PFSK-1 (cell line): ENCODE measurements at regions not wholly inside any gene's neighbourhood (a gene's known extent, or its start where the extent isn't known, plus 50 kb on each side); places are given as distances from the start of the nearest gene placed in this dataset.

Experiments used
- POLR2AphosphoS5 ChIP-seq: IDR thresholded peaks from 2 replicates; pipeline ENCODE4 v1.6.1; 2012; ENCODE audit warnings: low read depth, mild to moderate bottlenecking, control low read depth, low read length, moderate library complexity
- SIN3A ChIP-seq: IDR thresholded peaks from 2 replicates; pipeline ENCODE4 v1.6.1; 2012; ENCODE audit warnings: mild to moderate bottlenecking, low read length, moderate library complexity, borderline replicate concordance; ENCODE audit not compliant: insufficient read depth
- TAF1 ChIP-seq: IDR thresholded peaks from 2 replicates; pipeline ENCODE4 v1.6.1; 2012; ENCODE audit warnings: low read length, control low read depth, borderline replicate concordance; ENCODE audit not compliant: insufficient read depth
- TF ChIP-seq, protein P1 (sequence below), 2 experiments: IDR thresholded peaks; 2 replicates each; pipeline versions ENCODE4 v1.6.1 to v1.8.0; 2011 to 2012; ENCODE audit warnings: low read depth in 2 of 2, low read length in 2 of 2, control low read depth in 1 of 2, inconsistent platforms in 1 of 2, mild to moderate bottlenecking in 1 of 2, moderate library complexity in 1 of 2; ENCODE audit not compliant: insufficient read depth in 1 of 2

DNA sequence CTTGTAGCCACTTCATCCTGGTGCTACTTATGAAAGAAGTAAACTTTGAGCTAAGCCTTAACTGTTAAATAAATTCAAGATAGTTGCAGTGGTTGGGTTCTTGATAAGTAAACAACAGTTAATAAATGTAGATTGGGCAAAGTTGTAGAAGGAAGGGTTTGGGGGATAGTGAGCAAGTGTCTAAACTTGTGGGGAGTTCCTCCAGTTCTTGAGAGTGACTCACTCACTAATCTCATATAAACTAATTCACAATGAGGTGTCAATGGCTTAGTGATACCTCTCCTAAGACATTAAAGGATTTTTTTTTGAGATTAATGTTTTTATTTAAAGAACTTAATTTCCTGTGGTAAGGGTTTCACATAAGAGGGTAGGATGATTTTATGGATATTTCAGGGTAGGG, 507.4 kb downstream of the BMP2 start:
- TF ChIP-seq, protein P1, sequence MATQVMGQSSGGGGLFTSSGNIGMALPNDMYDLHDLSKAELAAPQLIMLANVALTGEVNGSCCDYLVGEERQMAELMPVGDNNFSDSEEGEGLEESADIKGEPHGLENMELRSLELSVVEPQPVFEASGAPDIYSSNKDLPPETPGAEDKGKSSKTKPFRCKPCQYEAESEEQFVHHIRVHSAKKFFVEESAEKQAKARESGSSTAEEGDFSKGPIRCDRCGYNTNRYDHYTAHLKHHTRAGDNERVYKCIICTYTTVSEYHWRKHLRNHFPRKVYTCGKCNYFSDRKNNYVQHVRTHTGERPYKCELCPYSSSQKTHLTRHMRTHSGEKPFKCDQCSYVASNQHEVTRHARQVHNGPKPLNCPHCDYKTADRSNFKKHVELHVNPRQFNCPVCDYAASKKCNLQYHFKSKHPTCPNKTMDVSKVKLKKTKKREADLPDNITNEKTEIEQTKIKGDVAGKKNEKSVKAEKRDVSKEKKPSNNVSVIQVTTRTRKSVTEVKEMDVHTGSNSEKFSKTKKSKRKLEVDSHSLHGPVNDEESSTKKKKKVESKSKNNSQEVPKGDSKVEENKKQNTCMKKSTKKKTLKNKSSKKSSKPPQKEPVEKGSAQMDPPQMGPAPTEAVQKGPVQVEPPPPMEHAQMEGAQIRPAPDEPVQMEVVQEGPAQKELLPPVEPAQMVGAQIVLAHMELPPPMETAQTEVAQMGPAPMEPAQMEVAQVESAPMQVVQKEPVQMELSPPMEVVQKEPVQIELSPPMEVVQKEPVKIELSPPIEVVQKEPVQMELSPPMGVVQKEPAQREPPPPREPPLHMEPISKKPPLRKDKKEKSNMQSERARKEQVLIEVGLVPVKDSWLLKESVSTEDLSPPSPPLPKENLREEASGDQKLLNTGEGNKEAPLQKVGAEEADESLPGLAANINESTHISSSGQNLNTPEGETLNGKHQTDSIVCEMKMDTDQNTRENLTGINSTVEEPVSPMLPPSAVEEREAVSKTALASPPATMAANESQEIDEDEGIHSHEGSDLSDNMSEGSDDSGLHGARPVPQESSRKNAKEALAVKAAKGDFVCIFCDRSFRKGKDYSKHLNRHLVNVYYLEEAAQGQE (IDR thresholded peaks at IDR 0.05; ENCODE audit: insufficient read depth in 1 of 2, low read depth in 2 of 2, low read length in 2 of 2): no peak
- TF ChIP-seq POLR2AphosphoS5 (no peak), TAF1 (no peak), SIN3A (no peak)
